AG09309 (cell line): ENCODE measurements at regions not wholly inside any gene's neighbourhood (a gene's known extent, or its start where the extent isn't known, plus 50 kb on each side); places are given as distances from the start of the nearest gene placed in this dataset.

ENCODE experiments used
- DNase-seq: peaks from one replicate; pipeline ENCODE4 v3.0.0-alpha.2; 2010; ENCODE audit warnings: low read depth
- H3K4me3 ChIP-seq: 2 replicates; pipeline ENCODE4 v1.5.1; 2011; ENCODE audit warnings: mild to moderate bottlenecking, low read depth, low read length, moderate library complexity; ENCODE audit not compliant: control insufficient read depth
- CTCF ChIP-seq: IDR thresholded peaks from 2 replicates; pipeline ENCODE4 v1.5.1; 2011; ENCODE audit warnings: mild to moderate bottlenecking, low read depth, low read length, inconsistent platforms; ENCODE audit not compliant: insufficient read depth, control insufficient read depth; ENCODE audit errors: missing control alignments

- DNase-seq = no peak
- H3K4me3 ChIP-seq = no peak overlapping the region
These were observed 406.4 kb upstream of the CLINT1 start for GRCh38 chr5:158265346-158265745.

GRCh38 chr5:158264264-158264663 lies 405.3 kb upstream of the CLINT1 start:
- no peak for TF ChIP-seq CTCF
- no peak overlapping the region for H3K4me3 ChIP-seq
- no peak for DNase-seq

More at GRCh38 chr5:158265346-158265745, 406.4 kb upstream of the CLINT1 start:
- no peak for TF ChIP-seq CTCF

- no peak for DNase-seq
- TF ChIP-seq CTCF = no peak
- H3K4me3 ChIP-seq = no peak overlapping the region
These were observed 402.9 kb upstream of the CLINT1 start for GRCh38 chr5:158261674-158262367.

GRCh38 chr5:158256096-158256495 lies 397.2 kb upstream of the CLINT1 start:
- no peak for DNase-seq
- no peak overlapping the region for H3K4me3 ChIP-seq
- TF ChIP-seq CTCF = no peak

- TF ChIP-seq CTCF = no peak
- DNase-seq = no peak
- H3K4me3 ChIP-seq = no peak overlapping the region
These were observed 396.7 kb upstream of the CLINT1 start for GRCh38 chr5:158255609-158256008.

- TF ChIP-seq CTCF = no peak
- H3K4me3 ChIP-seq = no peak overlapping the region
- DNase-seq = no peak
These were observed 387.7 kb upstream of the CLINT1 start for GRCh38 chr5:158246661-158247060.
